ENCODE measurements at regions not wholly inside any gene's neighbourhood (a gene's known extent, or its start where the extent isn't known, plus 50 kb on each side); places are given as distances from the start of the nearest gene placed in this dataset.

GRCh38 chr13:105863300-105863920 is 672.1 kb downstream of the EFNB2 start:
- intact Hi-C loops (cut with DNase I, micrococcal nuclease): no loop called here
- Histone ChIP-seq H3K4me3 (no peak overlapping the region), H3K9me3 (no peaks in the 10 kb centered on the region), H3K36me3 (ENCODE audit: low read depth) (no peaks in the 10 kb centered on the region), H3K4me1 (ENCODE audit: low read depth) (no peaks in the 10 kb centered on the region)
- no peak for TF ChIP-seq CTCF (IDR thresholded peaks at IDR 0.05)
- no peak for DNase-seq
- ATAC-seq: no peak

- no peaks in the 10 kb centered on the region for H3K9me3 ChIP-seq
- TF ChIP-seq CTCF (IDR thresholded peaks at IDR 0.05): no peak
- no peak for ATAC-seq
- H3K4me3 ChIP-seq: no peak overlapping the region
- DNase-seq: no peak
- no peaks in the 10 kb centered on the region for H3K36me3 ChIP-seq (ENCODE audit: low read depth)
- H3K4me1 ChIP-seq (ENCODE audit: low read depth): no peaks in the 10 kb centered on the region
- intact Hi-C loops (cut with DNase I, micrococcal nuclease): no loop called here
Observed at GRCh38 chr13:105848494-105848893, 687.0 kb downstream of the EFNB2 start.

- Histone ChIP-seq H3K9me3 (no peaks in the 10 kb centered on the region), H3K4me1 (ENCODE audit: low read depth) (no peaks in the 10 kb centered on the region), H3K36me3 (ENCODE audit: low read depth) (no peaks in the 10 kb centered on the region), H3K4me3 (no peak overlapping the region)
- TF ChIP-seq CTCF (IDR thresholded peaks at IDR 0.05): no peak
- DNase-seq (no peak), ATAC-seq (no peak)
- intact Hi-C loops (cut with DNase I, micrococcal nuclease): no loop called here
Observed at GRCh38 chr13:105847527-105848291, 687.8 kb downstream of the EFNB2 start.

GRCh38 chr13:105846923-105847322 is 688.5 kb downstream of the EFNB2 start:
- Histone ChIP-seq H3K4me3 (no peak overlapping the region), H3K4me1 (ENCODE audit: low read depth) (no peaks in the 10 kb centered on the region), H3K36me3 (ENCODE audit: low read depth) (no peaks in the 10 kb centered on the region), H3K9me3 (no peaks in the 10 kb centered on the region)
- intact Hi-C loops (cut with DNase I, micrococcal nuclease): no loop called here
- DNase-seq (no peak), ATAC-seq (no peak)
- no peak for TF ChIP-seq CTCF (IDR thresholded peaks at IDR 0.05)

GRCh38 chr13:105841286-105841685 is 694.2 kb downstream of the EFNB2 start:
- intact Hi-C loops (cut with DNase I, micrococcal nuclease): no loop called here
- TF ChIP-seq CTCF (IDR thresholded peaks at IDR 0.05): no peak
- H3K4me1 ChIP-seq (ENCODE audit: low read depth): no peaks in the 10 kb centered on the region
- no peak for DNase-seq
- no peaks in the 10 kb centered on the region for H3K9me3 ChIP-seq
- H3K4me3 ChIP-seq: no peak overlapping the region
- ATAC-seq: no peak
- no peaks in the 10 kb centered on the region for H3K36me3 ChIP-seq (ENCODE audit: low read depth)
